Posterior vena cava (tissue), 2 donors: ENCODE measurements at regions not wholly inside any gene's neighbourhood (a gene's known extent, or its start where the extent isn't known, plus 50 kb on each side); places are given as distances from the start of the nearest gene placed in this dataset.
A peak's percentile ranks its signal among the peaks of the same experiment; 100 is the strongest.

Source experiments
- DNase-seq: peaks from one replicate; pipeline ENCODE4 v3.0.0-alpha.2; 2020; ENCODE audit warnings: low spot score
- intact Hi-C, 2 donors: fragments of 100-400 bp; cut with DNase I; formaldehyde crosslinking; loops; one replicate each; pipeline versions ENCODE4 v1.14.1 to v1.14.2; 2022 to 2023
- donor health status: DM: yes; HTN: yes; CAD: no.
- donor health status: DM: yes; HTN: yes; CAD: no.

GRCh38 chr11:122468965-122469364, 186.6 kb upstream of the UBASH3B start:
- DNase-seq, result no peak
- intact Hi-C loops, result no loop called here

DNA sequence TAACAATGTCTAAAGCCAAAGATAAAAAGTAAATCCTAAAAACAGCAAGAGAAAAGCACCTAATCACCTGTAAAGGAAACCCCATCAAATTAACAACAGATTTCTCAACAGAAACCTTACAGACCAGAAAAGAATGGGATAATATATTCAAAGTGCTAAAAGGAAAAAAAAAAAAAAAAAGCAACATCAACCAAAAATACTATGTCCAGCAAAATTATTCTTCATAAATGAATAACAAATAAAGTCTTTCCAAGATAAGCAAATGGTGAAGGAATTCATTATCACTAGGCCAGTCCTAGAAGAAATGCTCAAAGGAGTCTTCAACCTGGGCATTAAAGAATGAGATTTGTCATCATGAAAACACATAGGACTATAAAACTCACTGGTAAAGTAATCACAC, 192.0 kb upstream of the UBASH3B start:
- DNase-seq, result no peak
- intact Hi-C loops, result no loop called here

- no peak for DNase-seq
- intact Hi-C loops, result no loop called here
Measured at GRCh38 chr11:122459064-122459463, 196.5 kb upstream of the UBASH3B start.

GRCh38 chr11:122453586-122453985, 201.9 kb upstream of the UBASH3B start:
- no peak for DNase-seq
- intact Hi-C loops, result no loop called here

DNA sequence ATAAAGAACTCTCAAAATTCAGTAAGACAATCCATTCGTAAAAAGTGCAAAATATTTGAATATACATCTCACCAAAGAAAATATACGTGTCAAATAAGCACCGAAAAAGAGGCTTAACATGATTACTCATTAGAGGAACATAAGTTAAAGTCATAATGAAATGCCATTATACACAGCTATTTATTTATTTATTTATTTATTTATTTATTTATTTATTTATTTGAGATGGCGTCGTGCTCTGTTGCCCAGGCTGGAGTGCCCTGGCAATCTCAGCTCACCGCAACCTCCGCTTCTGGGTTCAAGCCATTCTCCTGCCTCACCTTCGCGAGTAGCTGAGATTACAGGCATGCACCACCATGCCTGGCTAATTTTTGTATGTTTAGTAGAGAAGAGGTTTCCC, 203.6 kb upstream of the UBASH3B start:
- DNase-seq, result no peak
- intact Hi-C loops, result no loop called here

DNA sequence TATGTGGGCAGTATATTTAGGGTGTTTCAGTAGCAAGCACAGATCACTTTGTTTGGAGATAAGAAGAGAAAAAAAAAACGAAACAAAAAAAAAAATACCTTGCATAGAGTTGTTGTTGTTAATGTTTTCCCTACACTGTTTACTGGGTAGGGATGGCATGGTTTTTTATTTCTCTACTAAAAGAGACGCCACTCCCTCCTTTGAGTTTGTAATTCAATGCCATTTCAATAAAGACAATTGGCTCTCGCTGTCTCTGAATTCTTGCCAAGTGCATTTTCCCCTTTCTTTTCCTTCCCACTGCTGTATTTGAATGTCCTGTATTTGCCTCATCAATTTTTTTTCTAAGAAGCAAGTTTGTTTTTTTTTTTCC, 213.9 kb upstream of the UBASH3B start:
- intact Hi-C loops, result no loop called here

GRCh38 chr11:122440811-122441665, 214.5 kb upstream of the UBASH3B start:
- intact Hi-C loops, result no loop called here
- DNase-seq, result peak; percentile 83

More for the DNA sequence above, 213.9 kb upstream of the UBASH3B start:
- DNase-seq, result no peak

GRCh38 chr11:122439866-122440810, 215.4 kb upstream of the UBASH3B start:
- intact Hi-C loops, result no loop called here
- peak; percentile 78 for DNase-seq

GRCh38 chr11:122436188-122436555, 219.3 kb upstream of the UBASH3B start:
- intact Hi-C loops, result no loop called here

DNA sequence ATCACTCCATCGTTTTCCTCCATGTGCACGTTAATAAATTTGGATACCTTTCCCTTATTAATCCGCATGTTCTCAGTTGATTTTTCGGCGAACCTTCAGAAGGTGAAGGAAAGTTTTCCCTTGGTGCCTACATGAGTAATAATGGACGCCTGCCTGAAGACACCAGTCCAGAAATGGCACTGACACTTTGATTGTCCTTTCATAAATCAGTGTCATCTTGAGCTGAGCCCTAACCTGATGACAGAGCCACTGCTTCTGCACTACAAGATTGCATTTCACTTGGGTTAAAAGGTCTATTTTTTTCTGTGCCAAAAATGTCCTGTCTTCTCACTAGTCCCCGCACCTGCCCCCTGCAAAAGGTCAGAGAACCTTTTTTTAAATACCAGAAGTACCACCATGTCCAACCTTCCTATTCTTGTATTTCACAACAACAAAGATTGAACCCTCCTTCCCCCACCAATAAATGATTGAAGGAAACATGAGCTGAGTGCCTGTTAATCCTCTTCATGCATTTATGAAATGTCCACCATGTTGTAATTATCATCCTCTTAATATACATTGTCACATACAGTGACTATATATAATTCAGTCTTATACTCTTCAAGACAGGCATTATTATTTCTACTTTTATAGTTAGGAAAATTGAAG, 219.9 kb upstream of the UBASH3B start:
- DNase-seq, result no peak
- intact Hi-C loops, result no loop called here

More at GRCh38 chr11:122436188-122436555, 219.3 kb upstream of the UBASH3B start:
- no peak for DNase-seq

- intact Hi-C loops, result no loop called here
- no peak for DNase-seq
Measured at GRCh38 chr11:122434786-122435185, 220.7 kb upstream of the UBASH3B start.

DNA sequence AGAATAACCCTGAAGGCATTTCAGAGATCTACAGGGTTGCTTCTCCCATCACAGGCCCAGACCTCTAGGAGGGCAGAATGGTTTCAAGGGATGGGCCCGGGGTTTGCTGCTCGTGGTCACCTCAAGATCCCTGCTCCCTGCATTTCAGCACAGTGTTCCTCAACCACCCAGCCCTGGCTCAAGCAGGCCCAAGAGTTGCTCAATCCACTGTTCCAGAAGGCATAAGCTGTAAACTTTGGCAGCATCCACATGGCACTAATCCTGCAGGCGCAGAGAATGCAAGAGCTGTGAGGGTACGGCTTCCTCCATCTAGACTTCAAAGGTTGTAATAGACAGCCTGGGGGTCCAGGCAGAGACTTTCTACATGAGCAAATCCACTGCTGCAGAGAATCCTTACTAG, 225.0 kb upstream of the UBASH3B start:
- DNase-seq, result no peak
- intact Hi-C loops, result no loop called here

GRCh38 chr11:122426073-122426472, 229.4 kb upstream of the UBASH3B start:
- intact Hi-C loops, result no loop called here
- DNase-seq, result no peak

DNA sequence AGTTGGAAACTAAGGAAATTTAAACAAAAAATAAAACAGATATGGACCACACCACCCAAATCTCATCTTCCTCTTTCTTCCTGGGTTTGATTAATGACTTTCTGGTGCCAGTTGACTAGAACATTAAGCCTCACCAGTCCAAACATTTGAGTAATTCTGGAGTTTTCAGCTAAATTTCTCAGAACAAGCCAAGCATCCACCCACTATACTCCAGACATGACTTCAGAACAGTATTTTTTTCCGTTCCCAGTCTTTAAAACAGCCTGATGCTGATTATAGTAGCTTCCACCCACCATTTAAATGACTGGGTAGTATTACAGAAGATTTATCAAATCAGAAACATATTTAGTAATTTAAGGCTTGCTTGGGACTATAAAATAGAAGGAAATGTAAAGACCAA, 230.9 kb upstream of the UBASH3B start:
- DNase-seq, result no peak
- intact Hi-C loops, result no loop called here

GRCh38 chr11:122423886-122424285, 231.6 kb upstream of the UBASH3B start:
- no peak for DNase-seq
- intact Hi-C loops, result no loop called here

GRCh38 chr11:122423273-122423672, 232.2 kb upstream of the UBASH3B start:
- intact Hi-C loops, result no loop called here
- DNase-seq, result no peak

DNA sequence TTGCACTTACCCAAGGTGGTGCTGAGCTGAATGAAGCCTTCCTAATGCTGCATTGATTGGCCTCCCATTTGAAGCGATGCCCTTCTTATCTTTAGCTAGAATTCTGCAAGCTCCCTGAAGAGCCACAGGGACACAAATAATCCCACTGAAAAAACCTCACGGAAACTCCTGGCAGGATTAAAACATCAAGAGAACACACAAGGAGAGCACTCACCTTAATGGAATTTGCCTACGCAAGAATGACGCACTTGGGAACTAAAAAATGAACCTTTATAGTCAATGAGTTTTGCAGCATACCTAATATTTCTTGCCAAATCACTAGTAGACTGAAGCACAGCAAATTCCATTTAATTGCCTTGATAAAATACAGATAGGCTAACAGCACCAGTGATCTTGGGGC, 232.8 kb upstream of the UBASH3B start:
- intact Hi-C loops, result no loop called here
- DNase-seq, result no peak

GRCh38 chr11:122421702-122422101, 233.8 kb upstream of the UBASH3B start:
- intact Hi-C loops, result no loop called here
- no peak for DNase-seq

- no peak for DNase-seq
- intact Hi-C loops, result no loop called here
Measured at GRCh38 chr11:122418032-122418431, 237.5 kb upstream of the UBASH3B start.

DNA sequence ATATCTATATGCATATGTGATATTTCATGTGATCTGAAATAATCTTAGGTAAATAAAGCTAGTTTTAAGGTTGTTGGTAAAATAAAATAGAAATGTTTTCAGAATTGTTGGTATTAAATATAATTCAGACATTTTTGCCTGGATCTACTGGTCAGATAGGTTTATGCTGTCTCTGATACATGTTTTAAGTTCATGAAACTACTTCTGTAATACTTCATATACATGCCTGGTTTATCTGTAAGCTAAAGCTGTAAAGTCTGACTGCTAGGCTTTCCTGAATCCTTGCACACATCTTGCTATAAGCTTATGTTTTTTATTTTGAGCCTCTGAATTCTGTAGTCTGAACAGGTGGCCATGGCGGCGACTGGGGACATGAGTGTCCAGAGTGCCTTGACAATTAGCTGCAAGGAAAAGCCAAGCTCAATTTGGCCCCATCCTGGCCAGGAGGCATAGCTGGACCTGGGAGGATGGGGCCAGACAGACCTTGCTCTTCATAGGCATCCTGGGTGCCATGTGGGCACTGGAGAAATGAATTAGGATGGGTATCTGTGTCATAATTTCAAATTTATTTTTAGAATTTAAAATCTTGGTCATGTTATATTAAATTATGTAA, 241.0 kb upstream of the UBASH3B start:
- intact Hi-C loops, result no loop called here

More for the DNA sequence above, 241.0 kb upstream of the UBASH3B start:
- no peak for DNase-seq
